HG03558 (cell line): ENCODE measurements at regions not wholly inside any gene's neighbourhood (a gene's known extent, or its start where the extent isn't known, plus 50 kb on each side); places are given as distances from the start of the nearest gene placed in this dataset.

Source experiments
- ATAC-seq: cut with Tn5 transposase; IDR thresholded peaks from one replicate; pipeline ENCODE4 v1.9.1; 2021; ENCODE audit warnings: moderate number of reproducible peaks; ENCODE audit not compliant: unreplicated experiment; ENCODE audit errors: extremely low read depth

GRCh38 chr11:92803391-92803790 is 166.1 kb upstream of the MTNR1B start:
- no peak for ATAC-seq

- no peak for ATAC-seq
Measured at GRCh38 chr11:92804388-92804966, 165.0 kb upstream of the MTNR1B start.

- ATAC-seq: no peak
Measured at GRCh38 chr11:92808022-92808421, 161.4 kb upstream of the MTNR1B start.

GRCh38 chr11:92810423-92811064 is 158.9 kb upstream of the MTNR1B start:
- no peak for ATAC-seq

GRCh38 chr11:92811341-92811740 is 158.1 kb upstream of the MTNR1B start:
- no peak for ATAC-seq

- no peak for ATAC-seq
Measured at GRCh38 chr11:92812841-92813240, 156.6 kb upstream of the MTNR1B start.

- ATAC-seq: no peak
Measured at GRCh38 chr11:92819830-92820229, 149.6 kb upstream of the MTNR1B start.

GRCh38 chr11:92820860-92821259 is 148.6 kb upstream of the MTNR1B start:
- ATAC-seq: no peak

- no peak for ATAC-seq
Measured at GRCh38 chr11:92822410-92822809, 147.0 kb upstream of the MTNR1B start.

GRCh38 chr11:92826136-92826535 is 143.3 kb upstream of the MTNR1B start:
- ATAC-seq: no peak

GRCh38 chr11:92826603-92827002 is 142.8 kb upstream of the MTNR1B start:
- ATAC-seq: no peak

GRCh38 chr11:92827132-92827531 is 142.3 kb upstream of the MTNR1B start:
- no peak for ATAC-seq

GRCh38 chr11:92828556-92828955 is 140.9 kb upstream of the MTNR1B start:
- ATAC-seq: no peak

GRCh38 chr11:92829121-92829520 is 140.3 kb upstream of the MTNR1B start:
- ATAC-seq: no peak

GRCh38 chr11:92829671-92830070 is 139.8 kb upstream of the MTNR1B start:
- no peak for ATAC-seq

GRCh38 chr11:92830377-92831155 is 138.9 kb upstream of the MTNR1B start:
- ATAC-seq: peak; percentile 61

- ATAC-seq: no peak
Measured at GRCh38 chr11:92834296-92835020, 135.0 kb upstream of the MTNR1B start.

- no peak for ATAC-seq
Measured at GRCh38 chr11:92837595-92837994, 131.9 kb upstream of the MTNR1B start.

GRCh38 chr11:92838759-92839310 is 130.6 kb upstream of the MTNR1B start:
- ATAC-seq: no peak

GRCh38 chr11:92839450-92839849 is 130.0 kb upstream of the MTNR1B start:
- no peak for ATAC-seq

- ATAC-seq: no peak
Measured at GRCh38 chr11:92841719-92842118, 127.7 kb upstream of the MTNR1B start.
